ENCODE measurements at regions not wholly inside any gene's neighbourhood (a gene's known extent, or its start where the extent isn't known, plus 50 kb on each side); places are given as distances from the start of the nearest gene placed in this dataset.
"Not testable (repeated sequence)": the region's sequence is repeated elsewhere in the genome, so short reads cannot be mapped to it uniquely, and the experiment has no call there.

GRCh38 chr6:140275725-140276124, 901.3 kb upstream of the CITED2 start:
- no peak for DNase-seq

GRCh38 chr6:140274548-140274947, 900.1 kb upstream of the CITED2 start:
- no peak for DNase-seq

GRCh38 chr6:140271759-140272377, 897.4 kb upstream of the CITED2 start:
- DNase-seq: no peak

- peak; percentile 31 for DNase-seq
Observed at GRCh38 chr6:140269591-140270165, 895.2 kb upstream of the CITED2 start.

GRCh38 chr6:140264431-140264830, 890.0 kb upstream of the CITED2 start:
- no peak for DNase-seq

GRCh38 chr6:140258302-140258701, 883.9 kb upstream of the CITED2 start:
- not testable (repeated sequence) for DNase-seq

GRCh38 chr6:140256248-140256647, 881.8 kb upstream of the CITED2 start:
- peak; percentile 13 for DNase-seq

- peak; percentile 1 for DNase-seq
Observed at GRCh38 chr6:140253096-140253495, 878.6 kb upstream of the CITED2 start.

- no peak for DNase-seq
Observed at GRCh38 chr6:140252099-140252498, 877.7 kb upstream of the CITED2 start.

GRCh38 chr6:140245296-140246040, 871.0 kb upstream of the CITED2 start:
- DNase-seq: no peak

- DNase-seq: no peak
Observed at GRCh38 chr6:140237251-140237650, 862.8 kb upstream of the CITED2 start.

- DNase-seq: no peak
Observed at GRCh38 chr6:140236732-140237131, 862.3 kb upstream of the CITED2 start.

GRCh38 chr6:140230282-140230681, 855.8 kb upstream of the CITED2 start:
- DNase-seq: no peak

- DNase-seq: no peak
Observed at GRCh38 chr6:140228491-140228890, 854.0 kb upstream of the CITED2 start.

- no peak for DNase-seq
Observed at GRCh38 chr6:140226637-140227036, 852.2 kb upstream of the CITED2 start.

GRCh38 chr6:140225701-140226436, 851.4 kb upstream of the CITED2 start:
- DNase-seq: no peak

- no peak for DNase-seq
Observed at GRCh38 chr6:140217283-140217682, 842.8 kb upstream of the CITED2 start.

- no peak for DNase-seq
Observed at GRCh38 chr6:140209775-140210174, 835.3 kb upstream of the CITED2 start.

GRCh38 chr6:140208286-140208685, 833.8 kb upstream of the CITED2 start:
- no peak for DNase-seq

- no peak for DNase-seq
Observed at GRCh38 chr6:140205795-140206593, 831.5 kb upstream of the CITED2 start.

- DNase-seq: no peak
Observed at GRCh38 chr6:140204154-140204553, 829.7 kb upstream of the CITED2 start.

- no peak for DNase-seq
Observed at GRCh38 chr6:140203661-140204147, 829.3 kb upstream of the CITED2 start.
